Lung microvascular endothelial cell (primary cell): ENCODE measurements at regions not wholly inside any gene's neighbourhood (a gene's known extent, or its start where the extent isn't known, plus 50 kb on each side); places are given as distances from the start of the nearest gene placed in this dataset.
"Not testable (repeated sequence)": the region's sequence is repeated elsewhere in the genome, so short reads cannot be mapped to it uniquely, and the experiment has no call there.

Experiments used
- DNase-seq, 2 donors: peaks; one replicate each; pipeline versions ENCODE4 v3.0.0 to v3.0.0-alpha.2; 2010; ENCODE audit warnings: low read depth in 2 of 2

- DNase-seq: no peak
Measured at GRCh38 chr7:20083781-20084180, 133.4 kb downstream of the MACC1 start.

DNA sequence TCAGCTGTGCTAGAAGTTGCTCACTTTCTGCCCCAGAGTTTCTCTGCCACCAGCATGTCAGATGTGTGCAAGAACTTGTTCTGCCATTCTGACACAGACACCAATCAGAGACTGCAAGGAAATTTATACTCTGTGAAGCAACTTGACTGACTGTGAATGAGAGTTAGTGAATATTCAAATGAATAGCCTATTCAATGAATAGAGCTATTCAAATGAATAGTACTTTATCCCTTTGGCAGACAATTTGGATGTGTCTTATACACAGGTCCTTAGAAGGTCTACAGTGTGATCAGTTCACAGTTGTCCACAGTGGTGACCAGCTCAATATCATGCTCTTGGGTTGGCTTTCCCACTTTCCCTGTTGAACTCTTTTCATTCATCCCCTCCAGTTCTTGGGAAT lies 138.1 kb downstream of the MACC1 start:
- DNase-seq: no peak

GRCh38 chr7:20076835-20077234 lies 140.3 kb downstream of the MACC1 start:
- no peak for DNase-seq

DNA sequence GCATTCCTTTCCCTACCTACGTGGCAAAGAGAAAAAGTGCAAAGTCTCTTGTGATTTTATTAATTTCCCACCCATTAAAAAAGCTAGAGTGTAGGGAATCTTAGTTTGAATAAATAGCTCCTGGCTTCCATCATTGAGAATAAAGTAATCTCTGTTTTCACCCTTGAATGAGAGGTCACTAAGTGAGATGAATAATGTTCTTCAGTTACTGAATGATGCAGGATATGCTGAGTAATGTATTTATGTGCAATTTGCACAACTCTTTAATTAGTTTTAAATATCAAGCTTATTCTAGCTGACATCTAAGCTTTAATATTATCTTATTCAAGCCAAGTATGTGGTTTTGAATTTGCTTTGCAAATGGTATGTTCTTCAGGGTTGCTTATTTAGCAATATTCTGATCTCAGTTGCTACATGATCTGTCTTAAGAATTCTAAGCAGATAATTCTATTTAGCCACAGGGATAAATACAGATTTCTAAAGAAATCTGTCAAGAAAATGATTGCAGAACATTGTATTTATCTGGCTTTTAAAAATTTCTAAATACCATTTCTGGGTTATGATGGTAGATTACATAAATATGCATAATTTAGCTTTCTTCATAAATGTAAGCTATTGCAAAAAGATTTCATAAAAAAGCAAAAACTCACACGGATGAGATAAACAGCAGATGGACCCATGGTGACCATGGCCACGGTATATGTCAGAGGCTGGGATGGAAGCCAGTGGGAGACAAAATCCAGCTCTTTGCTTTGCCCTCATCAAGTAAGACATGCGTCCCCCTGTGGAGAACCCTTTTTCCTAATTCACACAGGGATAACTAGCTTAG lies 141.0 kb downstream of the MACC1 start:
- DNase-seq: no peak

DNA sequence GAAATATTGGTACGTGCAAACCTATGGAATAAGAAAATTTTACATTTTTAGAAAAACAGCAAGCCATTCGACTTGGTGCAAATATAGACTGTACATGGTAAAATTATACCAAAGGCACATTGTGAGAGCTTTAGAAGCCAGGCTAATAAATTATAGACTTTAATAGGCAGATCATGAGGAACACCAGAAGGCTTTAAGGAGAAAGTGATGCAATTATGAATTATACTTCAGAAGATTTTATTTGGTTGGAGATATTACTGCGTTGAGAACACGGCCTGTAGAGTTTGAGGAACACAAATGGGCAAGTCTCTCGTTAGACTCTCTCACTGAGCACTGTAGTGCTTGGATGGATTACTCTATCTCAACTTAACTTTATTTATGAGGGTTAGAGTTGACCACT lies 141.7 kb downstream of the MACC1 start:
- no peak for DNase-seq

DNA sequence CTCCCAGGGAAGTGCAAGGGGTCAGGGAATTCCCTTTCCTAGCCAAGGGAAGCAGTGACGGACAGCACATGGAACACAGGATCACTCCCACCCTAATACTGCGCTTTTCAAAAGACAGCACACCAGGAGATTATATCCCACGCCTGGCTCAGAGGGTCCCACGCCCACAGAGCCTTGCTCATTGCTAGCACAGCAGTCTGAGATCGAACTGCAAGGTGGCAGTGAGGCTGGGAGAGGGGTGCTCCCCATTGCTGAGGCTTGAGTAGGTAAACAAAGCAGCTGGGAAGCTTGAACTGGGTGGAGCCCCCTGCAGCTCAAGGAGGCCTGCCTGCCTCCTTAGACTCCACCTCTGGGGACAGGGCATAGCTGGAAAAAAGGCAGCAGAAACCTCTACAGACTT lies 149.2 kb downstream of the MACC1 start:
- not testable (repeated sequence) for DNase-seq

- DNase-seq: no peak
Measured at GRCh38 chr7:20064974-20065862, 152.0 kb downstream of the MACC1 start.

GRCh38 chr7:20064181-20064970 lies 152.8 kb downstream of the MACC1 start:
- no peak for DNase-seq

GRCh38 chr7:20063644-20064043 lies 153.5 kb downstream of the MACC1 start:
- DNase-seq: no peak

GRCh38 chr7:20062932-20063331 lies 154.3 kb downstream of the MACC1 start:
- DNase-seq: no peak

GRCh38 chr7:20053334-20054104 lies 163.7 kb downstream of the MACC1 start:
- DNase-seq: no peak

- DNase-seq: no peak
Measured at GRCh38 chr7:20050241-20050966, 166.8 kb downstream of the MACC1 start.

DNA sequence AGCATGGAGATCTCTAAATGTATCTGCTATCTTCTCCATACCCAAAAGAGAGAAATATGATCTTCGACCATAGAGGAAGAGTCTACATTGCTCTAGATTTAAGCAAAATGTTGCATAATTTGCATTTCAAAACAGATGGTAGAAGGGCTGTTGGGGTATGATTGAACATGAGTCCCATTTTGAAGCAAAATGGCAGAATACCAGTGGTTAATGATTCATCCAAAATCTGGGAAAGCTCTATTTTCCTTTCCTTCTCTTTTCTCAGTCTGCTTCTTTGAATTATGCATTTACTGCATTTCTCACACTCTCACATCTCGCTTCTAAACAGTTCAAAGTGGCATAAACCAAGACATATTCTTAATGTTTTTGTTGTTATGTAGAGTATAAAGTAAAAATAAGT lies 178.5 kb downstream of the MACC1 start:
- DNase-seq: no peak

DNA sequence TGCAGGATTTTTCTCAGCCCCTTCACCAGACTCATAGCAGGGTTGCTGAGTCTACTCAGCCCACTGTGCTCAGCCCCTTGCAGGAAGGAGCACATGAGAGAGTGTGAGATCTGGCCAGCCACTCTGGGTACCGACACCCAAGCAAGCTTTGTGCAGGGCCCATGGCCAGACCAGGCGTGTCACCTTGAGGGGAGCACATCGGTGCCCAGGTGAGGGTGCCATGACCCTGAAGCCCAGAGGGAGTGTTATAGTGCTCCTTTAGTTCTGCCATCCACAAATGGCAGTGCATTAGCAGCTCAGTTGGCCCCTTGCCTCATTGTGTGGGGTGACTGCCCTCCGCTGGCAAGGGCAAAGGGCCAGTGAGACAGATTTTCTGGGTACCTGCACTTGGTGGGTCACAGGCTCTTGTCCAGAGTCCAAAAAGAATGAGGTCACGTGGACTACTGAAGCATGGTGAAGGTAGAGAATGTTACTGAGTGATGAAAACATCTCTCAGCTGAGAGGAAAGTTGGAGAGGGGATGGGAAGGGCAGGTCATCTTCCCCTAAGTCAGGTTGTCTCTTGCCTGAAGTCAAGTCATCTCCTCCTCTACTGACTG lies 181.8 kb downstream of the MACC1 start:
- DNase-seq: no peak

- no peak for DNase-seq
Measured at GRCh38 chr7:20033621-20034400, 183.4 kb downstream of the MACC1 start.

DNA sequence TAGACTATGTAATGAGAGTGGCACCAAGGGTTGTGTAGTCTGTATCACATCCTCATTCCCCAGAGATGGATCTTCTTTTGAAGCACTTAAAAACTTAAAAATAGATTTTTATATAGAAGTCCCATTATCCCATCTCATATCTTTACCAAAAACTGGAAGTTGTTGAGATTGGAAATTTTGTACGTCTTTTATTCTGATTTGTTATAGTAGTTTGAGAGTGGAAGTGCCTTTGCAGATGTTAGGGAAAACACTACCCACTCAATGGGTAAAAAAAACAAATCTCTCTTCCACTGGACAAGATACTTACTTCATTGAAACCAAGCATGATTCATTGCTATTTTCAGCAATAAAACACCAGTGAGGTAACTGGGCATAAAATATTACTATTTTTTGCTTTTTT lies 184.4 kb downstream of the MACC1 start:
- DNase-seq: no peak

- DNase-seq: no peak
Measured at GRCh38 chr7:20030915-20031362, 186.2 kb downstream of the MACC1 start.

DNA sequence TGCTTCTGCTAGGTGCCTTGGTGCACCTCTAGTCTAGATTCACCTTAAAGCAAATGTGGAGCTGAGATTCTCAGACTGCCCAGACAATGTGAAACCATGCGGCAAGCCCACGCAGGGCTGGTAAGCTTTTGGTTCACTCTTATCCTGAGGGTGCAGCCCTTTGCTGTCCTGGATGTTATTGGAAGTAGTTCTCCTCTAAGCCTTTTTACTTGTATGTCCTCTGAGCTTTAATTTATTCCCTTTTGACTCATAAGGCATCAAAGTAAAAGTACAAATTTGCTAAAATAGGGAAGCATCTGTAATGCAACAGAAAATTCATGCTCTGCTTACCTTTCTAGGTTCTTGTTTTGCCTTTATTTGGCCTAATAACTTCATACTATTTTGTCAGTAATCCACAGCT lies 186.8 kb downstream of the MACC1 start:
- DNase-seq: no peak

GRCh38 chr7:20026762-20027161 lies 190.4 kb downstream of the MACC1 start:
- no peak for DNase-seq
